ENCODE measurements at regions not wholly inside any gene's neighbourhood (a gene's known extent, or its start where the extent isn't known, plus 50 kb on each side); places are given as distances from the start of the nearest gene placed in this dataset.

DNA sequence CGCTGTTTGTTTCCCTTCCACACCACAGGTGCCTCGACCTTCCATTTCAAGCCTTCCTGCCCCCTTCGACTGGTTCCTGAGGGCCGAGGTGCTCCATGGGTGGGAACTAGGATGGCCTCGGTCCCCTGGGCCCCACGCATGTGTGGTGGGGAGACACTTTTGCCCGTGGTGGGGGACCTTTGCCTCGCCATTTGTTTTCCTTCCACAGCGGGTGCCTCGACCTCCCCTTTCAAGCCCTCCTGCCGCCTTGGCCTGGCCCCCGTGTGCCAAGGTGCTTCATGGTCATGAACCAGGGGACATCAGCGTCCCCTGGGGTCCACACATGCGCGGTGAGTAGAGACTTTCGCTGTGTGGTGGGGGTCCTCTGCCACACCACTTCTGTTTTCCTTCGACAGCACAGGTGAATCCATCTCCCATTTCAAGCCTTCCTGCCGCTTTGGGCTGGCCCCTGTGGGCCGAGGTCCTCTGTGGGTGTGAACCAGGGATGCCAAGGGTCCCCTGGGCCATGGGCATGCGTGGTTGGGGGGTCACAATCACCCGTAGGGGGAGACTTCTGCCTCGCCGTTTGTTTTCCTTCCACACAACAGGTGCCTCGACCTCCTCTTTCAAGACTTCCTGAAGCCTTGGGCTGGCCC is 364.4 kb downstream of the ALG10 start:
- no peak for DNase-seq

- no peak for DNase-seq
Observed at GRCh38 chr12:34387711-34388635, 365.7 kb downstream of the ALG10 start.

GRCh38 chr12:34388636-34389377 is 366.5 kb downstream of the ALG10 start:
- no peak for DNase-seq

GRCh38 chr12:34389378-34390170 is 367.3 kb downstream of the ALG10 start:
- DNase-seq: no peak

DNA sequence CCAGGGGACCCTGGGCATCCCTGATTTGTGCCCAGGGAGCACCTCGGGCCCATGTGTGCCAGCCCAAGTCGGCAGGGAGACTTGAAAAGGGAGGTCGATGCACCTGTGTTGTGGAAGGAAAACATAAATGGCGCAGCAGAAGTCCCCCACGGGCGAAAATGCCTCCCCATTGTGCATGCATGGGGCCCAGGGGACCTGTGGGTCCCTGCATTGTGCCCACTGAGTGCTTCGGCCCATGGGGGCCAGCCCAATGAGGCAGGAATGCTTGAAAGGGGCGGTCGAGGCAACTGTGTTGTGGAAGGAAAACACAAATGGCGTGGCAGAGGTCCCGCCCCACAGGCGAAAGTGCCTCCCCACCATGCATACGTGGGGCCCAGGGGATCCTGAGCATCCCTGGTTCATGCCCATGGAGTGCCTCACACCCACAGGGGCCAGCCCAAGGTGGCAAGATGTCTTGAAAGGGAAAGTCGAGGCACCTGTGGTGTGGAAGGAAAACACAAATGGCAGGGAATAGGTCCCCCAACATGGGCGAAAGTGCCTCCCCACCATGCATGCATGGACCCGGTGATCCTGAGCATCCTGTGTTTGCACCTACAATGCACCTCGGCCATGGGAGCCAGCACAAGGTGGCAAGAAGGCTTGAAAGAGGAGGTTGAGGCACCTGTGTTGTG is 368.0 kb downstream of the ALG10 start:
- DNase-seq: no peak

GRCh38 chr12:34390846-34391700 is 368.8 kb downstream of the ALG10 start:
- no peak for DNase-seq

GRCh38 chr12:34391771-34392581 is 369.7 kb downstream of the ALG10 start:
- DNase-seq: no peak

- no peak for DNase-seq
Observed at GRCh38 chr12:34392741-34393085, 370.4 kb downstream of the ALG10 start.

- no peak for DNase-seq
Observed at GRCh38 chr12:34393086-34393820, 371.0 kb downstream of the ALG10 start.

GRCh38 chr12:34393821-34394150 is 371.5 kb downstream of the ALG10 start:
- no peak for DNase-seq

GRCh38 chr12:34394211-34395055 is 372.1 kb downstream of the ALG10 start:
- no peak for DNase-seq

DNA sequence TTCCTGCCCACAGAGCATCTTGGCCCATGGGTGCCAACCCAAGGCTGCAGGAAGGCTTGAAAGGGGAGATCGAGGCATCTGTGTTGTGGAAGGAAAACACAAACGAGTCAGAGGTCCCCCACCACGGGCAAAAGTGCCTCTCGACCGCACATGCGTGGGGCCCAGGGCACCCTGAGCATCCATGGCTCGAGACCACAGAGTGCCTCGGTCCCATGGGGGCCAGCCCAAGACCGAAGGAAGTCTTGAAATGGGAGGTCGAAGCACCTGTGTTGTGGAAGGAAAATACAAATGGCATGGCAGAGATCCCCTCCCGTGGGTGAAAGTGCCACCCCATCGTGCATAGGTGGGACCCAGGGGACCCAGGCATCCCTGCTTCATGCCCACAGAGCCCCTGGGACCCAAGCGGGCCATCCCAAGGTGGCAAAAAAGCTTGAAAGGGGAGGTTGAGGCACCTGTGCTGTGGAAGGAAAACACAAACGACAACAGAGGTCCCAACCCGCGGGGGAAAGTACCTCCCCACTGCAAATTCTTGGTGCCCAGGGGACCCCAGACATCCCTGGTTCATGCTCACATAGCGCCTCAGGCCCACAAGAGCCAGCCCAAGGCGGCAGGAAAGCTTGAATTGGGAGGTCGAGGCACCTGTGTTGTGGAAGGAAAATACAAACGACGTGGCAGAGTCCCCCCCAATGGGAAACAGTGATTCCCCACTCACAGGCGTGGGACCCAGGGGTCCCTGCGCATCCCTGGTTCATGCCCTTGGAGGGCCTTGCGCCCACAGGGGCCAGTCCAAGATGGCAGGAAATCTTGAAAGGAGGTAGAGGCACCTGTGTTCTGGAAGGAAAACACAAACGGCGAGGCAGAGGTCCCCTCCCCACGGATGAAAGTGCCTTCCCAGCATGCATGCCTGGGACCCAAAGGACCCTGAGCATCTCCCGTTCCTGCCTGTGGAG is 373.0 kb downstream of the ALG10 start:
- no peak for DNase-seq

DNA sequence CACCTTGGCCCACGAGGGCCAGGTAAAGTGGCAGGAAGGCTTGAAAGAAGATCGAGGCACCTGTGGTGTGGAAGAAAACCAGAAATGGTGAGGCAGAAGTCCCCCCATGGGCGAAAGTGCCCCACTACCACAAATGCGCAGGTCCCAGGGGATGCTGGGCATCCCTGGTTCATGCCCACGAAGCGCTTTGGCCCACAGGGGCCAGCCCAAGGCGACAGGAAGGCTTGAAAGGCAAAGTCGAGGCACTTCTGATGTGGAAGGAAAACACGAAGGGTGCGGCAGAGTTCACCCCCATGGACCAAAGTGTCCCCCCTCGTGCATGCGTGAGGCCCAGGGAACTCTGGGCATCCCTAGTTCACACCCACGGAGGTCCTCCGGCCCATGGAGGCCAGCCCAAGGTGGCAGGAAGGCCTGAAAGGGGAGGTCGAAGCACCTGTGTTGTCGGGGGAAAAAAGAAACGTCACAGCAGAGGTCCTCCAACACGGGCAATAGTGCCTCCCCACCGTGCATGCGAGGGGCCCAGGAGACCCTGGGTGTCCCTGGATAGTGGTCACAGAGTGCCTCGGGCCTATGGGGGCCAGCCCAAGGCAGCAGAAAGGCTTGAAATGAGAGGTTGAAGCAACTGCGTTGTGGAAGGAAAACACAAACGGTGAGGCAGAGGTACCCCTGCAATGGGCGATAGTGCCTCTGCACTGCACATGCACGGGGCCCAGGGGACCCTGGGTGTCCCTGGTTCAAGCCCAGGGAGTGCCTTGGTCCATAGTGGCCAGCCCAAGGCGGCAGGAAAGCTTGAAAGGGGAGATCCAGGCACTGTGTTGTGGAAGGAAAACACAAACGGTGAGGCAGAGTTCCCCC is 373.9 kb downstream of the ALG10 start:
- DNase-seq: no peak

DNA sequence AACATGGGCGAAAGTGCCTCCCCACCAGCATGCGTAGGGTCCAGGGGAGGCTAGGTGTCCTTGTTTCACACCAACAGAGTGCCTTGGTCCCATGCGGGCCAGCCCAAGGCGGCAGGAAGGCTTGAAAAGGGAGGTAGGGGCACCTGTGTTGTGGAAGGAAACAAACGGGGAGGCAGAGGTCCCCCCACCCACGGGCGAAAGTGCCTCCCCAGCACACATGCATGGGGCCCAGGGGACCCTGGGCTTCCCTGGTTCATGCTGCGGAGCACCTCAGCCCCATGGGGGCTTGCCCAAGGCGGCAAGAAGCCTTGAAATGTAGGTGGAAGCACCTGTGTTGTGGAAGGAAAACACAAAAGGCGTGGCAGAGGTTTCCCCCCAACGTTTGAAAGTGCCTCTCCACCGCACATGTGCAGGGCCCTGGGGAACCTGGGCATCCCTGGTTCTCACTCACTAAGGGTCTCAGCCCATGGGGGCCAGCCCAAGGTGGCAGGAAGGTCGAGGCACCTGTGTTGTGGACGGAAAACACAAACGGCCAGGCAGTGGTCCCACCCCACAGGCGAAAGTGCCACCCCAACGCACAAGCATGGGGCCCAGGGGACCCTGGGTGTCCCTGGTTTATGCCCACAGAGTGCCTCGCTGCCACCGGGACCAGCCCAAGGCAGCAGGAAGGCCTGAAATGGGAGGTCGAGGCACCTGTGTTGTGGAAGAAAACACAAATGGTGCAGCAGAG is 374.7 kb downstream of the ALG10 start:
- DNase-seq: no peak

DNA sequence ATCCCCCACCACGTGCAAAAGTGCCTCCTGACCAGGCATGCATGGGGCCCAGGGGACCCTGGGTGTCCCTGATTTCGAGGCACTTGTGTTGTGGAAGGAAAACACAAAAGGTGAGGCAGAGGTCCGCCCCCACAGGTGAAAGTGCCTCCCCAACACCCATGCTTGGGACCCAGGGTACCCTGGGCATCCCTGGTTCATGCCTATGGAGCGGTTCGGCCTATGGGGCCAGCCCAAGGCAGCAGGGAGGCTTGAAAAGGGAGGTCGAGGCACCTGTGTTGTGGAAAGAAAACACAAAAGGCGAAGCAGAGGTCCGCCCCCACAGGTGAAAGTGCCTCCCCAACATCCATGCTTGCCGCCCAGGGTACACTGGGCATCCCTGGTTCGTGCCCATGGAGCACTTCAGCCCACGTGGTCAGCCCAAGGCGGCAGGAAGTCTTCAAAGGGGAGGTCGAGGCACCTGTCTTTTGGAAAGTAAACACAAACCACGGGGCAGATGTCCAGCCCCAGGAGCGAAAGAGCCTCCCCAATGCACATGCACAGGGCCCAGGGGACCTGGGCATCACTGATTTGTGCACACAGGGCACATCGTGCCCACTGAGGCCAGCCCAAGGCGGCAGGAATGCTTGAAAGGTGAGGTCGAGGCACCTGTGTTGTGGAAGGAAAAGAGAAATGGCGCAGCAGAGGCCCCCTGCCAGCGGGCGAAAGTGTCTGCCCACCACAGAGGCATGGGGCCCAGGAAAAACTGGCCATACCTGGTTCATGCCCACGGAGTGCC is 375.5 kb downstream of the ALG10 start:
- no peak for DNase-seq

Data from NCI-H774 (cell line).